NB4 (cell line): ENCODE measurements at regions not wholly inside any gene's neighbourhood (a gene's known extent, or its start where the extent isn't known, plus 50 kb on each side); places are given as distances from the start of the nearest gene placed in this dataset.
"Not testable (repeated sequence)": the region's sequence is repeated elsewhere in the genome, so short reads cannot be mapped to it uniquely, and the experiment has no call there.

Experiments used
- DNase-seq: peaks from one replicate; pipeline ENCODE4 v3.0.0; 2010; ENCODE audit warnings: low read depth
- H3K4me3 ChIP-seq: one replicate; pipeline ENCODE4 v1.5.1; 2011; ENCODE audit warnings: mild to moderate bottlenecking, low read depth, low read length, moderate library complexity
- MYC ChIP-seq: IDR thresholded peaks from 2 replicates; pipeline ENCODE4 v1.6.1; 2011; ENCODE audit warnings: low read depth, low read length
- POLR2A ChIP-seq: IDR thresholded peaks from 2 replicates; pipeline ENCODE4 v1.6.1; 2011; ENCODE audit warnings: mild to moderate bottlenecking; ENCODE audit not compliant: insufficient read length; ENCODE audit errors: extremely low read depth
- TF ChIP-seq, protein P1 (sequence below): IDR thresholded peaks from 2 replicates; pipeline ENCODE4 v1.6.1; 2011; ENCODE audit warnings: low read depth, low read length
- TF ChIP-seq, protein P2 (sequence below): IDR thresholded peaks from one replicate; pipeline ENCODE4 v1.5.1; 2012; ENCODE audit warnings: low read depth, low read length

DNA sequence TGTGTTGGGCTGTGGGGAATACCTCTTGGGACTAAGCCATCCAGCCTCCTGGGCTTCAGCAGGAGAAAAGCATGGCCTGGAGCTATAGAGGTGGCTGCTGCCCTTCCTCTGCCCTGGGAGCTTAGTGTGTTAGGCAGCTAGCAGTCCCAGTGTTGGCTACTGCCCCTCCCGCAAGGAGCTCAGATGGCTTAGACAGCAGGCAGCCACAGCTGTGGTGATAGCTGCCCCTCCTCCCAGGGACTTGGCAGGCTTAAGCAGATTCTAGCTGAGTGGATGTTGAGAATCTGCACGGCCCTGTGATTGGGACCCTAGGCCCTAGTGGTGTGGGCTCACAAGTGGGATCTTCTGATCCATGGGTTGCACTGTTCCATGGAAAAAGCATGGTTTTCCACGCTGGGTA, 264.5 kb downstream of the TDRD3 start:
- TF ChIP-seq POLR2A, result no peak
- no peak for TF ChIP-seq MYC
- TF ChIP-seq, protein P1, sequence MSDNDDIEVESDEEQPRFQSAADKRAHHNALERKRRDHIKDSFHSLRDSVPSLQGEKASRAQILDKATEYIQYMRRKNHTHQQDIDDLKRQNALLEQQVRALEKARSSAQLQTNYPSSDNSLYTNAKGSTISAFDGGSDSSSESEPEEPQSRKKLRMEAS, result no peak
- TF ChIP-seq, protein P2, sequence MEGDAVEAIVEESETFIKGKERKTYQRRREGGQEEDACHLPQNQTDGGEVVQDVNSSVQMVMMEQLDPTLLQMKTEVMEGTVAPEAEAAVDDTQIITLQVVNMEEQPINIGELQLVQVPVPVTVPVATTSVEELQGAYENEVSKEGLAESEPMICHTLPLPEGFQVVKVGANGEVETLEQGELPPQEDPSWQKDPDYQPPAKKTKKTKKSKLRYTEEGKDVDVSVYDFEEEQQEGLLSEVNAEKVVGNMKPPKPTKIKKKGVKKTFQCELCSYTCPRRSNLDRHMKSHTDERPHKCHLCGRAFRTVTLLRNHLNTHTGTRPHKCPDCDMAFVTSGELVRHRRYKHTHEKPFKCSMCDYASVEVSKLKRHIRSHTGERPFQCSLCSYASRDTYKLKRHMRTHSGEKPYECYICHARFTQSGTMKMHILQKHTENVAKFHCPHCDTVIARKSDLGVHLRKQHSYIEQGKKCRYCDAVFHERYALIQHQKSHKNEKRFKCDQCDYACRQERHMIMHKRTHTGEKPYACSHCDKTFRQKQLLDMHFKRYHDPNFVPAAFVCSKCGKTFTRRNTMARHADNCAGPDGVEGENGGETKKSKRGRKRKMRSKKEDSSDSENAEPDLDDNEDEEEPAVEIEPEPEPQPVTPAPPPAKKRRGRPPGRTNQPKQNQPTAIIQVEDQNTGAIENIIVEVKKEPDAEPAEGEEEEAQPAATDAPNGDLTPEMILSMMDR, result no peak
- no peak for DNase-seq
- H3K4me3 ChIP-seq, result no peak overlapping the region

DNA sequence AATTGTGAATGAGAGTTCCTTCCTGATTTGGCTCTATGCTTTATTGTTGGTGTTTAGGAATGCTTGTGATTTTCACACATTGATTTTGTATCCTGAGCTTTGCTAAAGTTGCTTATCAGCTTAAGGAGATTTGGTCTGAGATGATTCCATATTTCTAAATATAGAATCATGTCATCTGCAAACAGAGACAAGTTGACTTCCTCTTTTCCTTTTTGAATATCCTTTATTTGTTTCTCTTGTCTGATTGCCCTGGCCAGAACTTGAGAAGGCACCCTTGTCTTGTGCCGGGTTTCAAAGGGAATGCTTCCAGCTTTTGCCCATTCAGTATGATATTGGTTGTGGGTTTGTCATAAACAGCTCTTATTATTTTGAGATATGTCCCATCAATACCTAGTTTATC, 260.6 kb downstream of the TDRD3 start:
- not testable (repeated sequence) for DNase-seq, H3K4me3 ChIP-seq

DNA sequence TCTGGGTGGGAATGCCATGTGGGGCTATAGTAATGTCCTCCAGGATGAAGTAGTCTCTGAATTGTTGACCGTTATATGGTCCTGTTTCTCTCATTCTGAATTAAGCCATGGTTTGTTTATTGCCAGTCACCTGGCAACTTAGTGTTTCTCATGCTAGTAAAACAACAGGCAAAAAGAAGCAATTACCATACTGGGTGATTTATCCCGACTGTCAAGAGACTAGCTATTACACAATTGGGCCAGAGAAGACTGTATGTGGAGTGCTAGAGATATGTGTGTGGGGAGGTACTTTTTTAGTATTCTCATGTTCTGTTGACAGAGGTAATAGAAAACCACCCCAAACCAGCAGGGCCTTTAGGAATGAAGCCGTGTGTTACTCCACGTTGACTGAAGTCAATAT, 258.2 kb downstream of the TDRD3 start:
- no peak for DNase-seq

DNA sequence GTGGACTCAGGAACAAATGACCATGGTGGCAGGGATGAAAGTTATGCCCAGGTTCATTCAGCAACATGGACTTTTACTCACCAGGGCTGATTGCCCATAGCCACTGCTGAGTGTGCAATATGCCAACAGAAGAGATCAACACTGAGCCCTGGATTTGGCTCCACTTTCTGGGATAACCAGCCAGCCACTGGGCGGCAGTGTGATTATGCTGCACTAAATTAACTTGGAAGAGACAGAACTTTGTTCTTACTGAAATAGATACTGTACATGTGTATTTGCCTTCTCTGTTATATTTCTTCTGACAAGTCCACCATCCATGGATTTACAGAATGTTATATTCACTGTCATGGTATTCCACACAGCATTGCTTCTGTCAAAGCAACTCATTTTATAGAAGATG, 257.4 kb downstream of the TDRD3 start:
- TF ChIP-seq, protein P2, result peak; percentile 44
- TF ChIP-seq POLR2A, result no peak
- DNase-seq, result peak; percentile 30
- no peak overlapping the region for H3K4me3 ChIP-seq

More for the DNA sequence above, 258.2 kb downstream of the TDRD3 start:
- no peak overlapping the region for H3K4me3 ChIP-seq
- TF ChIP-seq MYC (no peak), POLR2A (no peak)
- TF ChIP-seq, protein P2, result no peak
- TF ChIP-seq, protein P1, result no peak

DNA sequence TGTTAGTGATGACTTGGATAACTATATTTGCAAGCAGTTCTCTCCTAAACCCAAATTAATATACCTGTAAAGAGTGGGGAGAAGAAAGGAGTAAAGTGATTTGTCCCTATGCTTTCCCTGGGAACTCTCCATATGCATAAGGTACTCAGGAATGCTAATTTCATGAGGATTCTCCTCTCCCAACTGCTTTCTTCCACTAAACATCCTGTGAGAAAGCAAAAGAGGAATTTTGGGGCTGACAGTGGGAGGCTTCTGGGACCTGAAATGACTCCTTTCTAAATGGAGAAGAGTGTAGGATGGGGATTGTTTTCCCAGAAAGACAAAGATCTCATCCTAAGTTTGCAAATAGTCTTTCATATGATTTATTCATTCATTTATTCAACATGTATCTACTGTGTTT, 250.5 kb downstream of the TDRD3 start:
- TF ChIP-seq, protein P1, result no peak
- TF ChIP-seq, protein P2, result no peak
- TF ChIP-seq MYC (no peak), POLR2A (no peak)
- H3K4me3 ChIP-seq, result no peak overlapping the region
- DNase-seq, result no peak

DNA sequence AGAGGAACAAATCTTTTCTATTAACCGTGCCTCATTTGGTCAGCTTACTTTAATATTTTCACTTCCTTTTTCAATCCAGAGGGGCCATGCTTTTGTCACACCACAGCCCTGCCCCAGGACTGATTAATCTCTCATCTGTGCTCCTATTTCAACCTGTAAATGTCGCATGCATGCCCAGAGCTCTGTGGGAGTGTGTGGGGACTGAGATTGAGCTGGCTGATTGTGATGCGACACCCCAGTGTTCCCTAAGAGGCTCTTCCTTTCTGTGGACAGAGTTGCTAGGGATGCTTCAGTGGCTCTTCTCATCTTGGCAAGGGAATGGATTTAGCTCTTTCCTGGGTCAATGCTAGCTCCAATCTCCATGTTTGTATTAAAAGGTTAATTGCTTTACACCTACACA, 249.6 kb downstream of the TDRD3 start:
- no peak overlapping the region for H3K4me3 ChIP-seq
- TF ChIP-seq, protein P2, result no peak
- no peak for TF ChIP-seq MYC
- no peak for TF ChIP-seq POLR2A
- TF ChIP-seq, protein P1, result no peak
- DNase-seq, result no peak
